ENCODE measurements at regions not wholly inside any gene's neighbourhood (a gene's known extent, or its start where the extent isn't known, plus 50 kb on each side); places are given as distances from the start of the nearest gene placed in this dataset.

DNA sequence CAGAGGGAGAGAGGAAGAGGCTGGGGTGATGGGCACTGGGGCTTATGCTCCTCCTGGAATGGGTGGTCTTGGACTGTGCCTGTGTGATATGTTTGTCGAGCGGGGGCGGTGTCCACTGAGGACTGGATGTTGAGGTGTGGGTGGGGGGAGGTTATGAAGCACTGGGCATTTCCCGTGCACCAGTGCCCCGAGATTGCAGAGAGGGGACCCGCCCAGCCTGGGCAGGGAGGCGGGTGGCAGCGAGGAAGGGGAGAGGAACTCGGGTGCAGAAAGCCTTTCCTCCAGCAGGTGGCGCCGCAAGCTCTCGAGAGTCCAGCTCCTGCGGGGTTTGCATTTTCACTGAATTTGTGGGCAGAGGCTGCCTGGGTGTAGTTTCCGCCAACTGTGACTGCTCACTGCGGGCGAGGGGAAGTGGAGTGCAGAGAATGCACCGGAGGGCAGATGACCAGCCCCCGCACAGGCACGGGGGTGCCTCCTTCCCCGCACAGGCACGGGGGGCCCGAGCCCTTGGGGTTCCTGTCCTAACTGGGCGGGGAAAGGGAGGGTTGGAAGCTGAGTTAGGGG is 190.6 kb downstream of the SEC14L1 start:
- TF ChIP-seq, protein P1, sequence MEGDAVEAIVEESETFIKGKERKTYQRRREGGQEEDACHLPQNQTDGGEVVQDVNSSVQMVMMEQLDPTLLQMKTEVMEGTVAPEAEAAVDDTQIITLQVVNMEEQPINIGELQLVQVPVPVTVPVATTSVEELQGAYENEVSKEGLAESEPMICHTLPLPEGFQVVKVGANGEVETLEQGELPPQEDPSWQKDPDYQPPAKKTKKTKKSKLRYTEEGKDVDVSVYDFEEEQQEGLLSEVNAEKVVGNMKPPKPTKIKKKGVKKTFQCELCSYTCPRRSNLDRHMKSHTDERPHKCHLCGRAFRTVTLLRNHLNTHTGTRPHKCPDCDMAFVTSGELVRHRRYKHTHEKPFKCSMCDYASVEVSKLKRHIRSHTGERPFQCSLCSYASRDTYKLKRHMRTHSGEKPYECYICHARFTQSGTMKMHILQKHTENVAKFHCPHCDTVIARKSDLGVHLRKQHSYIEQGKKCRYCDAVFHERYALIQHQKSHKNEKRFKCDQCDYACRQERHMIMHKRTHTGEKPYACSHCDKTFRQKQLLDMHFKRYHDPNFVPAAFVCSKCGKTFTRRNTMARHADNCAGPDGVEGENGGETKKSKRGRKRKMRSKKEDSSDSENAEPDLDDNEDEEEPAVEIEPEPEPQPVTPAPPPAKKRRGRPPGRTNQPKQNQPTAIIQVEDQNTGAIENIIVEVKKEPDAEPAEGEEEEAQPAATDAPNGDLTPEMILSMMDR (conservative IDR thresholded peaks at IDR 0.05) = peak; percentile 97
- peak overlapping the region; percentile 50 for H3K27ac ChIP-seq

DNA sequence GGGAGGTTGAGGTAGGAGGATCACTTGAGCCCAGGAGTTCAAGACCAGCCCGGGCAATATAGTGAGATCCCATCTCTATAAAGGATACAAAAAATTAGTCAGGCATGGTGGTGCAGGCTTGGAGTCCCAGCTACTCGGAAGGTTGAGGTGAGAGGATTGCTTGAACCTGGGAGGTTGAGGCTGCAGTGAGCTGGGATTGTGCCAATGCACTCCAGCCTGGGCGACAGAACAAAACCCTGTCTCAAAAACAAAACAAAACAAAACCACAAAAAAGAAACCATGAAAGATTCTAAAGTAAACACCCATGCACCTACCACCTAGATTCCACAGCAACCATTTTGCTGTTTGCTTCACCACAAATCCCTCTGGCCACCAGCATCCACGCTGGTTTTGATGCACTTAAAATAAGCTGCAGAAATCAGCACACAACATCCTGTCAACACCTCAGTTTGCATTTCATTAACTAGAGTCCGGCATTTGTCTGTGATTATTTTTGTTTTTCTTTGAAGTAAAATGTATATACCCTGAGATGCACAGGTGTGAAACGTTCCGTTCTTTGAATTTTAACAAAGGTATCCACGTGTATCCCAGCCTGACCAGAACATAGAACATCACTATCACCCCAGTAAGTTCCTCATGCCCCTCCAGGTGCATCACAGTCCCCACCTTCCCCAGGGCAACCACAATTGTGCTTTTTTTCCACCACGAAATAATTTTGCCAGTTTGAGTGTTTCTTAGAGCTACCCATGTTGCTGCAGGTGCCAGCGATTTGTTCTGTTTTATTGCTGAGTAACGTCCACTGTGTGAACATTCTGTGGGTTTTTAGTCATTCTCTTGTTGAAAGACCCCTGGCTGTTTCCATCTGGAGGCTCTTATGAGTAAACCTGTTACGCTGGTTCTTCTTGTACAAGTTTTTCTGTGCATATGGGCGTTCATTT is 191.5 kb downstream of the SEC14L1 start:
- TF ChIP-seq, protein P1 (conservative IDR thresholded peaks at IDR 0.05) = no peak
- H3K27ac ChIP-seq = peak overlapping the region; percentile 50

DNA sequence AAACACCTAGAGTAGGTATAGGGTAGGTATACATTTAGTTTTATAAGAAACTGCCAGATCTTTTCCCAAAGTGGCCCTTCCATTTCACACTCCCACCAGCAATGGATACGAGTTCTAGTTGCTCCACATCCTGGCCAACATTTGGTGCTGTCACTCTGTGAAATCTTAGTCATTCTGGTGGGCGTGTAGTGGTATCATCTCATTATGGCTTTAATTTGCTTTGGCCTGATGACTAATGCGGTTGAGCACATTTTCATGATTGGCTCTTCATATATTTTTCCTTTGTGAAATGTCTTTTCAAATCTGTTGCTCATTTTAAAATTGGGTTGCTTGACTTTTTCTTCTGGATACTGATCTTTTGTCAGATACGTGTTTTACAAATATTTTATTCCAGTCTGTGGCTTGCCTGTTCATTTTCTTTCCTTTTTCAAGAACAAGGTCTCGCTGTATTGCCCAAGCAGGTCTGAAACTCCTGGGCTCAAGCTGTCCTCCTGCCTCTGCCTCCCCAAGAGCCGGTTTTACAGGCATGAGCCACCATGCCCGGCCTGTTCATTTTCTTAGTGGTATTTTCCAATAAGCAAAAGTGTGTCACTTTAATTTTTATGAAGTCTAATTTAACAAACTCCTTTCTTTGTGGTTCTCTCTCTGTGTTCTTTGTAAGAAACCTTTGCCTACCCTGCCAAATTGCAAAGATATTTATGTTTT is 192.4 kb downstream of the SEC14L1 start:
- peak overlapping the region; percentile 50 for H3K27ac ChIP-seq
- TF ChIP-seq, protein P1 (conservative IDR thresholded peaks at IDR 0.05) = no peak

DNA sequence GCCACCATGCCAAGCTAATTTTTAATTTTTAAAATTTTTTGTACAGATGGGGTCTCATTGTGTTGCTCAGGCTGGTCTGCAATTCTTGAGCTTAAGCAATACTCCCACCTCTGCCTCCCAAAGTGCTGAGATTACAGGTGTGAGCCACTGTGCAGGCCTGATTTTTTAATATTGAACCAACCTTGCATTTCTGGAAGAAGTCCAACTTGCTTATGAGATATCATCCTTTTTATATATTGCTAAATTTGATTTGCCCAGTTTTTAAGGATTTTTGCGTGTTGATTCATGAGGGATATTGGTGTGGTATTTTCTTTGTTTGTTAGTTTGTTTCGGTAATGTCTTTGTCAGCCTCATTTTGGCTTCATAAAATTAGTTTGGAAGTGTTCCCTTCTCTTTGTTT is 196.4 kb downstream of the SEC14L1 start:
- TF ChIP-seq, protein P1 (conservative IDR thresholded peaks at IDR 0.05) = no peak
- H3K27ac ChIP-seq = no peak overlapping the region

DNA sequence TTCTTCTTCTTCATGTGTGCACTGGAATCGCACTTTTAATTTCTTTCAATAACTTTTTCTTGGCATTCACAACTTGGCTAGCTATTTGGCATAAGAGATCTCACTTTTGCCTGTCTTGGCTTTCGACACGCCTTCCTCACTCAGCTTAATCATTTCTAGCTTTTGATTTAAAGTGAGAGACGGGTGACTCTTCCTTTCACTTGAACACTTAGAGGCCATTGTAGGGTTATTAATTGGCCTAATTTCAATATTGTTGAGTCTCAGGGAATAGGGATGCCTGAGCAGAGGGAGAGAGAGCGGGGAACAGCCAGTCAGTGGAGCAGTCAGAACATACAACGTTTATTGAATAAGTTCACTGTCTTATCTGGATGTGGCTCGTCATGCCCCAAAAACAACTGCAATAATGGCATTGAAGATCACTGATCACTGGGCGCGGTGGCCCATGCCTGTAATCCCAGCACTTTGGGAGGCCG is 200.3 kb downstream of the SEC14L1 start:
- TF ChIP-seq, protein P1 (conservative IDR thresholded peaks at IDR 0.05) = no peak
- H3K27ac ChIP-seq = peak overlapping the region; percentile 59

DNA sequence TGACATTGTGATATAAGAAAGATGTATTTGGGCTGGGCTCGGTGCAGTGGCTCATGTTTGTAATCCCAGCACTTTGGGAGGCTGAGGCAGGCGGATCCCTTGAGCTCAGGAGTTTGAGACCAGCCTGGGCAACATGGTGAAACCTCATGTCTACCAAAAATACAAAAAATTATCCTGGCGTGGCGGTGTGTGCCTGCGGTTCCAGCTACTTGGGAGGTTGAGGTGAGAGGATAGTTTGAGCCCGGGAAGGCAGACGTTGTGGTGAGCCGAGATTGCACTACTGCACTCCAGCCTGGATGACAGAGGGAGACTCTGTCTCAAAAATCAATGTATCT is 201.9 kb downstream of the SEC14L1 start:
- H3K27ac ChIP-seq = peak overlapping the region; percentile 59

DNA sequence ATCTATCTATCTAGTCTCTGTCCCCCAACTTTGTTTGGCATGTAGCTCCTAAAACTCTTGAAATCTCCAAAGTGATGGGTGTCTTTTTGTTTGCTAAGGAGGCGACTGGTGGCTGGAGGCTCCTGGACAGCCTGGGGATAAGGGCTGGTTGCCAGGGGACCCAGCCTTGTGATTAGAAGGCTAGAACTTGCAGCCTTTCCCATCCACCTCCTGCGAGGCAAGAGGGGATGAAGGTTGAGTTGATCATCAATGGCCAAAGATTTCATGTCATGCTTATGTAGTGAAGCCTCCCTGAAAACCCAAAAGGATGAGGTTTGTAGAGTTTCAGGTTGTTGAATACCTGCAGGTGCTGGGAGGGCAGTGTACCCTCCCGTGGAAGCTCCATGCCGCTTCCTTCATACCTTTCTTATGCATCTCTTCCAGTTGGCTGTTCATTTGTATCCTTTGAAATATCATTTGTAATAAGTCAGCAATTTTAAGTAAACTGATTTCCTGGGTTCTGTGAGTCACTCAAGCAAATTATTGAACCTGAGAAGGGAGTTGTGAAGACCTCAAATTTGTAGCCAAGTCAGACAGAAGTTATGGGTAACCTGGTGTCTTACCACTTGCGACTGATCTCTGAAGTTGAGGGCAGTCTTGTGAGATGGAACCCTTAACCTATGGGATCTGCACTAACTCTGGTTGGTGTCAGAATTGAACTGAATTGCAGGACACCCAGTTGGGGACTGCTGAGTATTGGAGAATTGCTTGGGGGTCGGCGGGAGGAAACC is 202.4 kb downstream of the SEC14L1 start:
- H3K27ac ChIP-seq = peak overlapping the region; percentile 59

More for the DNA sequence above, 202.4 kb downstream of the SEC14L1 start:
- TF ChIP-seq, protein P1 (conservative IDR thresholded peaks at IDR 0.05) = no peak

Measured in VCaP (cell line).